Stimulated activated CD4-positive, alpha-beta T cell treated with anti-CD3 and anti-CD28 coated beads, Interleukin-4, amount 100 ng/mL, for 48 hours (primary cell): ENCODE measurements at regions not wholly inside any gene's neighbourhood (a gene's known extent, or its start where the extent isn't known, plus 50 kb on each side); places are given as distances from the start of the nearest gene placed in this dataset.

Experiments
- DNase-seq, 2 donors: peaks; one replicate each; pipeline ENCODE4 v3.0.0-alpha.2; 2020; ENCODE audit warnings: low read depth in 2 of 2

- no peak for DNase-seq
Measured at GRCh38 chr13:107574517-107575210, 640.7 kb downstream of the LIG4 start.

- DNase-seq = no peak
Measured at GRCh38 chr13:107573184-107573583, 642.2 kb downstream of the LIG4 start.

DNA sequence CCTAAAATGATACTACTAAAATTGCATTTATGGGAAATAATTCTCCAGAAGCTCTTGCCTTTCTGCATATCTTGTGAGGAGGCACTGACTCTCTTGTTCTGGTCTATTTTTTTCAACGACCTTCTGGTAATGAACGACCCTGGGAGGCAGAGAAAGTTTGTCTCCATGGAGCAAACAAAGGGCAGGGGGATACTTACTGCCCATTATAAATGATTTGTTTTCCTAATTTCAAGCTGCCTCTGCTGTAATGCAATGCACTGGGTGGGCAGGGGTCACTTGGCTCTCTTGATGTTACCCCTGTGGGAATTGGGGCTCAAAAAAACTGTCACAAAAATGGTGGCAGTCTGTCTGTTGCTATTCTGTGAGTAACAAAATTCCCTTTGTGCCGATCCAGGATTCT lies 643.2 kb downstream of the LIG4 start:
- no peak for DNase-seq

DNA sequence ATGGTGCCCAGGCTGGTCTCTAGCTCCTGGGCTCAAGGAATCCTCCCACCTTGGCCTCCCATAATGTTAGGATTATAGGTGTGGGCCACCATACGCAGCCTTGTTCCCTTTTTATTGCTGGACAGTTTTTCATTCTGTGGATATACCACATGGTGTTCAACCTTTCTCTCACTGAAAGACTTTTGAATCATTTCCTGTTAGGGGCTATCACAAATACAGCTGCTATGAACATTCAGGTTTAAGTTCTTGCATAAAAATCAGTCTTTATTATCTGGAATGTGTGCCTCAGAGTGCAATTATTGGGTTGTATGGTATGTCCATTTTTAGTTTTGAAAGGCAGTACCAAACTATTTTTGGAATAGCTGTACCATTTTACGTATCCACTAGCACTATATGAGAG lies 647.2 kb downstream of the LIG4 start:
- DNase-seq = no peak

DNA sequence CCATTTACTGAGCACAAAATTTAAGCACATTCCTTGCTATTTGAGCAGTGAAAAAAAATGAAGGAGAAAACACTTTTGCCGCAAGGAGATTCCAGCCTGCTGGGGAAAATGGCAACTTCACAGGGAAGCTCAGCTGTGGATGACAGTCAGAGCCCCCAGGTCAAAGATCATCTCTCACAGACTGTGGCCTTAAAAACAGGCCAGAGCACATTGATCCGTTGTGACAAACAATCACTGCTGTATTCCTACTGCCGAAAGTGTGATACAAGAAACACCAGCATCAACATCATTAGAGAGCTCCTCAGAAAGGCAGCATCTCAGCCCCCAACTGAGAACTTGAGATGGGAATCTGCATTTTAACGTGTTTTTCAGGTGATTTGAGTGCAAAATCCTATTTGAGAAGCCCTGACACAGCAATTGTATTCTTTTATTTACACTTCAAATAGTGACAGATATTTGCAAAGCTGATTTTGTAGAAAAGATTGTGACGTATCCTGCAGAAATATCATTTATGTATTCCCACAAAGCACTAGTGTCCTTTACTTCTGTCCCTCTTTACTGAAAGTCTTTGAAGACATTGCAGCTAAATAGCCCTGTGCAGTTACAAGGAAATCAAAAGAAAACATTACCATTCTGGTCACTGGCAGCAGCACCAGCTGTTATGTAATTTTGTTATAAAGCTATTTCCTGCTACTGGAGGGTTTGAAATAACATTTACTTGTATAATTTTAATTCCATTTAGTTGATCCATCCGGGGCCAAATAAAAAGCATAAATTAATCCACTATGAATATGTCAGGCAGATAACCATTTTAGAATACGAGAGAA lies 652.0 kb downstream of the LIG4 start:
- DNase-seq = no peak

DNA sequence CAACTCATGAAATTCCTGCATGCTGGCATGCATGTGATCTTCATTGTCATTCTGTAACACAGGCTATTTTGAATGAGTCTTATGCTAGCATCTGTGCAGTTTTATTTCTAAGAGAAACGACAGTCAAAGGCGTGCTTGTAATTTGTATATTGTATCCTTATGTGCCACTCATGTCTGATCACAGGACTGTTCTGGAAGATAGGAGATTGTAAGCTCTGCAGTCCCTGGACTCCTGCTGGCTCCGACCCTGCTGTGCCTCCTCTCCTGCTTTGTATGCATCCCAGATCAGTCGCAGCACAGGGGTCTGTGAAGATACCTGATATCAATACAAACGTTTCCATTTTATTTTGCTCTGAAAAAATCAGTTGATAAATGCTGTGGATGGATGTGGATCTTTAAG lies 653.1 kb downstream of the LIG4 start:
- no peak for DNase-seq

DNA sequence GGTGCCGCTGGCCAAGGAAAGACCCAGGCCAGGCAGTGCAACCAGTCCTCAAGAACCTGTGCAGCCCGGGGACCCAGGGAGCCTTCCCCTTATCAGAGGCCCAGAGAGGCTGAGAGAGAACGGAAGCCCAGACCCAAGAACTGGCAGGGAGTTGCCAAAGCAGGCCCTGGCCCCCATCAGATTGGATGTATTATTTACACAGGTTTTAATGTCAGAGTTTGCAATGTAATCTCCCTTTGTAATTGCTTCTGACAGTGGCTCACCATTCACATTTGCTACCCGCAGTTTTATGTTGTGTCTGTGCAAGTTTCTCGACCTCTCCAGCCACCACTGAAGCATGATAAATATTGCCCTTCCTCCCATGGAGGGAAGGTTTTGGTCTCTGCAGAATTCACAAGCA lies 660.9 kb downstream of the LIG4 start:
- no peak for DNase-seq

DNA sequence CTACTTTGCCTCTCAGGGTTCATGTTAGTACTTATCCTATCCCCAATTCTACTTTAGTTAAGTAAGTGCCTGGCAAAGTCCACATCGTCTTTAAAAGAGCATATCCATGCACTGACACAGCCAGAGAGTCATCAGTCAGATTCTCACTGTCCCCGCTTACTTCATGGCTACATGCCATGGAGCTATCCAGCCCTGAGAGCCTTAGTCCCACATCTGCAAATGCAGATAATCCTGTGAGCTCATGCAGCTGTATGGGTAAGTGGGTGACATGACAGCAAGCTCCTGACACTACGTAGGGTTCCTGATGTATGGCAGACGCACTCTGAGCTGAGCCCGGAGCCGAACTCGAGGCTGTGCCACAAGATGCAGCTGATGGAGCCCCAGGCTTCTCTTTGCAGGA lies 661.5 kb downstream of the LIG4 start:
- DNase-seq = no peak

GRCh38 chr13:107551521-107551920 lies 663.8 kb downstream of the LIG4 start:
- DNase-seq = no peak

DNA sequence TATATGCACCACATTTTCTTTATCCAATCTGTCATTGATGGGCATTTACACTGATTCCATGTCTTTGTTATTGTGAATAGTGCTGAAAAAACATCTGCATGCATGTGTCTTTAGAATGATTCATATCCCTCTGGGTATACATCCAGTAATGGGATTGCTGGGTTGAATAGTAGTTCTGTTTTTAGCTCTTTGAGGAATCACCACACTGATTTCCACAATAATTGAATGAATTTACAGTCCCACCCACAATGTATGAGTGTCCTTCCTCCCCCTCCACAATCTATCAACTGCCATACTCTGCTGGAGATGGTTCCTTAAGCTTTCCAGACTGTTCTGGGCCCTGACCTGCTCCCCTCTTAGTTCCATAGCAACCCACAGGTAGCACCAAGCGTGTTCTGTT lies 667.0 kb downstream of the LIG4 start:
- DNase-seq = no peak

DNA sequence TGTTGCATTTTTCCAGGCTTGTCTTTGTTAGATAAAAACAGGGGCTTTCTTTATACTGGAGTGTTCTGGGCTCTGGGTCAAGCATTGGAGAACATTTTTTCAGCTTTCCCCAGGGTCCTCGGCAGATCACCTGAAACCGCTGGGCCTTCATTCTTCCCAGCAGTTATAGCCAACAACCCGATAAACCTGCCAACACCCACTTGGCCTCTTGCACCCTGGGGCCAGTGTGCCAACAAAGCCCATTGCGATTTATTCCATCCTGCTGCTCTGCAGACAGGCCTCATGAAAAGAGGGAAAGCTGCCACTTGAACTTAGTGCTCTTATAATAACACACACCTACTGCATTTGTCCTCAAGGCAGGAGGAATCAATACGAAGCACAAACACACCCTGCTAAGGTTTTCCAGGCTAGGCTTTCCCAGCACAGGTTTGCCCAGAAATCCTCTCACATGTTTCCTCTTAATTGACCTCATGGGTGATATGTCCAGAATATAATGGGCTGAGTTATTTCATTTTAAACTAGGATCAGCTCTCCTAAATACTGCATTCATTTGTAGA lies 669.3 kb downstream of the LIG4 start:
- DNase-seq = no peak

DNA sequence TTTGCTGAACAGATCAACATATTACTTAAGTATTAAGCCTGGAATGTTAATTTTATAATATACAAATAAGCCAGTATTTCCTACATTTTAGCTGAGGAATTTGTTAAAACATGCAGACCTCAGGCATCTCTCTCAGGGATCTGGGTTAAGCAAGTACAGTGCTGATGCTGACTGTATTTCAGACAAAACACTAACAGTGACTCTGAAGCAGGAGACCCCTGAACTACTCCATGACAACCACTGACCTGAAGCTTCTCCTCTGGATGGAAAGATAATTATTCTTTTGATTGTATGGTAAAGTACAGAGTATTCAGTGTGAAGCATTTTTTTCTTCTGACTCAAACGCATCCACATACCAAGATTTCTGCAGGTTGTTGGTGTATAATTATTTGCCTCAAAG lies 680.8 kb downstream of the LIG4 start:
- no peak for DNase-seq

GRCh38 chr13:107531816-107532215 lies 683.5 kb downstream of the LIG4 start:
- no peak for DNase-seq

DNA sequence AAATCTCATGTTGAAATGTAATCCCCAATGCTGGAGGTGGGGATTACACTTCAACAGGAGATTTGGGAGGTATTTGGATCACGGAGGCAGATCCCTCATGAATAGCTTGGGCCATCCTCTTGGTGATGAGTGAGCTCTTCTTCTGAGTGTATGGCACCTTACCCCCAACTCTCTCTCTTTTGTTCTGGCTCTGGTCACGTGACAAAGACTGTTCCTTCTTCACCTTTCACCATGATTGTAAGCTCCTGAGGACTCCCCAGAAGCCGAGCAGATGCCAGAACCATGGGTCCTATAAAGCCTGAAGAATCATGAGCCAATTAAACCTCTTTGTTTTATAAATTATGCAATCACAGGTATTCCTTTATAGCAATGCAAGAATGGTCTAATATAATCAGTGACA lies 684.2 kb downstream of the LIG4 start:
- DNase-seq = no peak

DNA sequence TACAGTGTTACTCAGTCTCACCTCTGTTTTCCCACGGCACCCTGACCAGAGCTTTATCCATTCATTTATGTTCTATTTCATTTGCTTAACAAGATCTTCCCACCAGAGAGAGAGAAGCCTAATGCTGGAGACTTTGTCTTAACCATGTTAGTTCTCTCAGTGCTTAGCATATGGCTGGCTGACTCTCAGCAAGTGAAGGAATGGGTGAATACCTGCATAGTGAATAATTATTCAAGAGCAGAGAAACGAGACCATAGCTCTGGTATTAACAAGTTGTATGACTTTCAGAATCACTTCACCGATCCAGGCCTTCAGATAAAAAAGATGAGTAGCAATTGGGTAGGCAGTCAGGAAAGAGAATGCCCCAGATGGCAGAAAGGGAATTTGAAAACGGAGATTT lies 686.3 kb downstream of the LIG4 start:
- no peak for DNase-seq

- DNase-seq = no peak
Measured at GRCh38 chr13:107518780-107519179, 696.6 kb downstream of the LIG4 start.

- DNase-seq = no peak
Measured at GRCh38 chr13:107518292-107518691, 697.0 kb downstream of the LIG4 start.

GRCh38 chr13:107516517-107516916 lies 698.8 kb downstream of the LIG4 start:
- no peak for DNase-seq

DNA sequence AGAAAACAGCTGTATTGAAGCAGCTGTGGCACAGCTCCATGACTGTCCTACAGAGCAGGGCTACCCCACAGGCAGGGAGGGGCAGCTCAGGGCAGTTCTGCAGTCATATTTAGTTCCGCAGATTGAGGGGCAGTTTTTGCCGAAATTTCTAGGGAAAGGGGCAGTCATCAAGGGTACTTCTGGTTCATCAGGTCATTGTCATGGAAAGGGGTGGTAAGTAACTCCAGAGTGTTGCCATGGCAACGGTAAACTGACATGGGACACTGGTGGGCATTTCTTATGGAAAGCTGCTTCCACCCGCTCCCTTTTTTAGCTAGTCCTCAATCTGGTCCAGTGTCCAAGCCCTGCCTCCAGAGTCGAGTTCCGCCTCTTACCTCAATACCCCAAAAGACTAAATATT lies 702.8 kb downstream of the LIG4 start:
- no peak for DNase-seq

GRCh38 chr13:107497661-107498060 lies 717.7 kb downstream of the LIG4 start:
- no peak for DNase-seq

- no peak for DNase-seq
Measured at GRCh38 chr13:107493266-107493665, 722.1 kb downstream of the LIG4 start.

DNA sequence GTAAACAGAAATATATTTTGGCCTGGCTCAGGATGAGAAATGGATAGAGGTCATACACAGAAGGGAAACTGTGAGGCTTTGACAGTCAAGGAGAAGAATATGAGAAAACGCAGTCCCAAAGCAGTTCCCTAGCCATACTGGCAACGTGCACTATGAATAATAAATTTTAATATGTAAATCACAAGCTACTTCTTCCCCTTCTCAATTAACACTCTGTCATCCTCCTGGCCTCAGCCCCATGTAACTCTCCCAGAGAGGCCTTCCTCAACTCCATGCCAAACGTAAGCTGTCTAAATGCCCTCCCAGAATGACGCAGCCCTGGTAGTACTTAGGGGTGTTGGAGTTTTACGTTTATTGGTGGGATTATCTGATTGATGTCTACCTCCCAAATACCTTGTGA lies 732.6 kb downstream of the LIG4 start:
- no peak for DNase-seq

DNA sequence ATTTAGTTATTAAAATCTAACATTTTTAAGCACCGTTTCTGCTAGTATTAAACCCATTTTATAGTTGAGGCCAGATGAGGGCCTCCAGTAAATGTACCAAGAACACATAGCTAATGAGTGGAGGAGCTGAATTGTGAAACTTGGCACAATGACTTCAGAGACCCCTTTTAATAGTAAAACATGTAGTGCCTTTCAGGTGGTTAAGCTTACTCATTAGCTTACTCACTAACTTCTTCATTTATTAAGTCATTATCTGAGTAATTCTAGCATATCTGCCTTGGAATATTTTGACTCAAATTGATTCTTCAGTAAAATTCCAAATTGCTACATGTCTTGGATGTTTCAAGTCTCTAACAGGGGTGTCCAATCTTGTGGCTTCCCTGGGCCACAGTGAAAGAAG lies 735.2 kb downstream of the LIG4 start:
- no peak for DNase-seq
